Activated CD4-positive, alpha-beta T cell treated with anti-CD3 and anti-CD28 coated beads, Interleukin-10, Interleukin-2, amounts not matched to agents 100 ng/mL and 50 ng/mL, durations not matched to agents 16 hours and 8 hours (primary cell): ENCODE measurements at regions not wholly inside any gene's neighbourhood (a gene's known extent, or its start where the extent isn't known, plus 50 kb on each side); places are given as distances from the start of the nearest gene placed in this dataset.
"Not testable (repeated sequence)": the region's sequence is repeated elsewhere in the genome, so short reads cannot be mapped to it uniquely, and the experiment has no call there.

Experiments
- DNase-seq: peaks from one replicate; pipeline ENCODE4 v3.0.0-alpha.2; 2020

- DNase-seq, result peak; percentile 35
Measured at GRCh38 chr2:7436096-7436906, 519.1 kb downstream of the RNF144A start.

GRCh38 chr2:7437141-7437540 is 519.9 kb downstream of the RNF144A start:
- DNase-seq, result peak; percentile 74

- DNase-seq, result peak; percentile 83
Measured at GRCh38 chr2:7437716-7438632, 520.8 kb downstream of the RNF144A start.

DNA sequence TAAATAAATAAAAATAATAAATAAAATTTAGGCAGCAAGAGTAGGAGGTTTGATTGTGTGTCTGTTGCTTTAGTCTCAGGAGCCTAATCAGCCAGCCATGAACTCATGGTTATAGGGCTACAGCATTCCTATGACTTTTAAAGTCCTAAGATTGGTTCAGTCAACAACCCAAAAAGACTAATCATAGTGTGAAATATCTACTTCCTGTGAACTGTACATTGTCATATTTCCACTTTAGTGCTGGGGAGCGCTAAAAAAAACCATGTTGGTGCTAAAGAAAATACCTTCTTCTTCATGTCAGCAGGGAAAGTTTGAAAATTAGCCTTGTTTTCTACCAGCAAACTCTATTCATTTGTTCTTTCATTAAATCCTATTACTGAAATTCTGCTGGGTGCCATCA is 521.6 kb downstream of the RNF144A start:
- peak; percentile 47 for DNase-seq

DNA sequence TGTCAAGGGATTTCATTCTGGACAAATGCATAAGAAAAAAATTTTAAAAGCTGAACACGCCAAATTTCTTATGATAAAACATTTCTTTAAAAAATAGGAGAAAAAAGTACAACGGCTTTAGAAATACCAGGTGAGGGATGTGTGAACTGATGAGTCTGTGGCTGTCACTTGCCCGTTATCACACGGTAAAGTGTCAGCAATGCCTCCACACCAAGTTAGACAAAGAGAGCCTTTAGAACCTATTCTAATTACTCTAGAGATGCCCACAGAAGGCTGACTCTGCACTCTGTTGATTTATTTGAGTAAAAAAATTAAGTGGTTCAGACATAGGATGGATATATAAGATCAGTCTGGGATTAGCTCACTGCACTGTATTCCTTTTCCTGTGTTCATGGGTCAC is 523.8 kb downstream of the RNF144A start:
- DNase-seq, result no peak

DNA sequence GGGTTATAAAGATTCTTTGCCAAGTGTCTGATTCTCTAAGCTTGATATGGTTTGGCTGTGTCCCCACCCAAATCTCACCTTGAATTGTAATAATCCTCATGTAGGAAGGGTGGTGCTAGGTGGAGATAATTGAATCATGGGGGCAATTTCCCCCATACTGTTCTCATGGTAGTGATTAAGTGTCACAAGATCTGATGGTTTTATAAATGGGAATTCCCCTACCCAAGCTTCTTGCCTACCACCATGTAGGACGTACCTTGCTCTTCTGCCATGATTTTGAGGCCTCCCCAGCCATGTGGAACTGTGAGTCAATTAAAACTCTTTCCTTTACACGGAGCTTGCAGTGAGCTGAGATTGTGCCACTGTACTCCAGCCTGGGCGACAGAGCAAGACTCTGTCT is 524.6 kb downstream of the RNF144A start:
- DNase-seq, result not testable (repeated sequence)

DNA sequence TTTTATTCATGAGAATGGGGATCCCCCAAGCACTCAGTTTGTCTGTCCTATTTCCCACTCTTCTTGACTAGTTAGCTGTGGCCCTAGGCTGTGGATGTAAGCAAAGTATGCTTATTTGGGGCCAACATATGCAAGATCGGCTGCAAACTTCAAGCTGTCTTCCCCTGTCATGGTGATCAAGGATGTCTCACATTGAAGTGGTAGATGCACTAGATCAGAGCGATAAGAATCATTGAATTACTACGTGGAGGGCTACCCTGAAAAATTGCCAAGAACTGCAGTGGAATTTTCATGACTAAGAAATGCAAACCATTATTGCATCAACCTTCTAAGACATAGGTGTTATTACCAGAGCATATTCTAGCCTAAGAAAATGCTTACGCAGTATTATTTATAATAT is 527.4 kb downstream of the RNF144A start:
- peak; percentile 38 for DNase-seq

DNA sequence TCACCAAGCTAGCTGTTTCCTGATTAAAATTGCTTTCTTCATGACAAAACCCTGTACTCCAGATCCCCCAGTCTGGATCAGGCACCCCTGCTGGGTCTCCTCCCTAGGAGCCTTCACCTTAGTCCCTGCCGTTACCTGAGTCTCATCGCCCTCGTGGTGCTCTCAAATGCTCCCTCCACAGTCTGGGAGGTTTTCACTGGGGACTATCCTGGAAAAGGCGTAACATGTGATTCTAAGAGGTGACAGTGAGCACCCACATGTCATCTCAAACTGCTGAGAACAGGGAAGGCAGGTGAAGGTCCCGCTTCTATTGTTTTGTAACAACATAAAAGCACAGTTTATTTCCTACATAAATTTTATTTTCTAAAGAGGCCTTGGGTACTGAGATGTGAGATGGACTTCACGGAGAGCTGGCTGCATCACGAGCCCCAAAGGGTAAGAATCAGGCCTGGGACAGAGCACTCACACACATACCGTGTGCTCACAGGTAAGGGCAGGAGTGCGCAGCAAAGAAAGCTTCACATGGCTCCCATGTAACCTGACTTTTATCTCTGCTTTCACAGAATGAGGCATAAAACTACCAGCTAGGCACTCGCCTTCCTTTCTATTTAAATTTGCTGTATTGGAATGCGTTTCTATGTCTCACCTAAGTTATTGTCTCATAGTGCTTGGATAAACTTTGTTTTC is 531.5 kb downstream of the RNF144A start:
- no peak for DNase-seq

GRCh38 chr2:7449298-7449697 is 532.1 kb downstream of the RNF144A start:
- no peak for DNase-seq

DNA sequence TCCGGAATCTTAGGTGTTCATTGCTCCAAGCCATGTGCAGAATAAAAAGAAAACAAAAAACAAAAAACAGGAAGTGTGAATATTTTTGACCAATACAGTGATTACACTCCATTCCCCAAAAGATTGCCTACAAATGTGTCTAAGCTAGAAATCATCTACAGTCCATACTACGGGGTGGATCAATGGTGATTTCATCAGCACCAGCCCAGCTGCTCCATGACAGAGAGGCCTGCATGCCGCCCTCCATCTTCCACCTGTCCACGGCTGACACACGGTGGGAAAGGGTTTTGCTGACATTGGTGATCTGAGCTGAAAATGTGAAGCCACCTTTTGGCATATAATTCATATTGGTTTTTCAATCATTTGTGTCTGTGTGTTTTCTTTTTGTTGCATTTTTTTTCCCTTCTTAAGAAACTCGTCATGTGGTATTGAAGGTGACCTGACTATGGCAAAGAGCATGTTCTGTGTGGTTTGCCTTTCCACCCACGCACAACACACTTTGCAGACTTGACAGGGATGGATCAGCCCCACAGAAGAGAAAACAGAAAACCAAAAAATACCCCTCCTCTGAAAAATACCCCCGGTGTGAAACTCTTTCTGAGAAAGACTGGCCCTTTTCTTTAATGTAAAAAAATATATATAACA is 533.1 kb downstream of the RNF144A start:
- peak; percentile 76 for DNase-seq

- no peak for DNase-seq
Measured at GRCh38 chr2:7450833-7451190, 533.6 kb downstream of the RNF144A start.

DNA sequence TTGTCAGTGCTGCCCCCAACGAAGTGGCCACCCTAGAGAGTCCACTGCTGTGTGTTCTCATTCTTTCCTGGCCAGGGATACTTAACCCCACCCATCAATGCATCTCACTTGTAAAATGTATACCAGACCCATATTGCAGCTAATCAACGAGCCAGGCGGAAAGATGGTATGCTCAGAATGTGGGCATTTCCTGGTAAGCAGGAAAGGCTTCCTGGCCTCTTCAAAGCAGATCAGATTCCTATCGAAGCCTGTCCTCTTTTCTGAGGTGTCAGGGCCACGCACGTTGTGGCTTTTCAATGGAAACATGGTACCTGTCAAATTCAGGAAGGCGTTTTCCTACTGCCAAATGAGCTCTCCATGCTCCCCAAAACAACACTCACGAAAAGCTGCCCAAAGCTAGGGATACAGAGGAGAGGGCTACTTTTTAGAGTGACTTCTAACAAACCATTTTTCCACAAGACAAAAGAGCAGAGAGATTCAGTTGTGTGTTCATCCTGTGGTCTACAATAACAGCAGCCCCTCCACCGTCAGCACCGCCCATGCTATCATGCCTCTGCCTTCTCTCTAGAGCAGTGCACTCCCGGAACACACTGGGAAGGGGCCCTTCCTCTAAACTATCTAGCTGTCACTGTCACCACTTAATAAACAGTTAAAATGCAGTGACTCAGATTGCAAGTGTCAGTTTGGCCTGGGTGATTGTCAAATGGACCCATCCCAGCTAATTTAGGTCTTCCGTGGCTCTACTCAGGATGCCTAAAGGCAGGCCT is 535.1 kb downstream of the RNF144A start:
- DNase-seq, result peak; percentile 58

GRCh38 chr2:7454592-7454991 is 537.4 kb downstream of the RNF144A start:
- DNase-seq, result no peak

DNA sequence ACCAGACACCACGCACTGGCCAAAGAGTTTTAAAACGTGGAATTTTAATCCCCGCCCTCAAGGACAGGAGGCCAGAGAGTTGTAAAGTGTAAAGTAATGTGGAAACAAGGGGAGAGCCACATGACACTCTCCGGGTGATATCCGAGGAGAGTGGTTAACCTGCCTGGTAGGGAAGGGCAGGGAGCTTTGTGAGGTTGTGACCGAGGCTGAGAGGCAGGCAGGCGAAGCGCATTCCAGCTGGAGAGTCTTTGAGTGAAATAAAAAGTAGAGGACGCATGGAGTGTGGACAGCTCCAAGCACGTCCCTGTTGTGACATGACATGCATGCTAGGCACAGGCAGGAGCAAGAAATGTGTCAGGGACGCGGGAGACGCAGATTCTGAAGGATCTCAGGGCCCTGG is 539.5 kb downstream of the RNF144A start:
- no peak for DNase-seq

- no peak for DNase-seq
Measured at GRCh38 chr2:7458066-7458465, 540.9 kb downstream of the RNF144A start.

DNA sequence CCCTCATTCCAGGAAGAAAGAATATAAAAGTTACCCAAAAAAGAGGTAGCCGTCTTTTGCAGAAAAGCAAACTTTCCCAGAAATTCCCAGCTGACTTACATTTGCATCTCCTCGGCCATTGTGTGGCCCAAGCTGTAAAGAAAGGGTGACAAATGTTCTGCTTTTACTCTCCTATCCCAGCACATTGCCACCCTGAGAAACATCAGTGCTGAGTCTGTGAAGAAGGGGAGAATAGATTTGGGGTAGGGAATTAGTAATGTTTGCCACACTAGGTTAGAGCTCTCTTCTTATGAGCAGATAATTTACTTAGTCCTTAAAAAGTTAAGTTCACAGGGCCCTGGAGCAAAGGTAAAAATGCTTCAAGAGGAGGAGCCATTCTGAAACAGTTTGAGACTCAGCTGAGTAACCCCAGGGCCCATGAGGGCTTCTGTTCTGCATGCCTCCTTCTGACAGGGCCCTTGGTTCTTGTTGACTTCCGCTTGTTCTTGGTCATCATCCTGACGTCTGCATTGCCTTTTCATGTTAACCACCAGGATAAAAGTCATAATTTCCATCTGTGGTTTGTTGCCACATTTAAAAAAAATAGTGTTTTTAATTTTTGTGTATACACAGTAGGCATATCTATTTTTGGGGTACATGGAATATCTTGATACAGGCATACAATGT is 550.7 kb downstream of the RNF144A start:
- peak; percentile 77 for DNase-seq

- no peak for DNase-seq
Measured at GRCh38 chr2:7468448-7468828, 551.2 kb downstream of the RNF144A start.

DNA sequence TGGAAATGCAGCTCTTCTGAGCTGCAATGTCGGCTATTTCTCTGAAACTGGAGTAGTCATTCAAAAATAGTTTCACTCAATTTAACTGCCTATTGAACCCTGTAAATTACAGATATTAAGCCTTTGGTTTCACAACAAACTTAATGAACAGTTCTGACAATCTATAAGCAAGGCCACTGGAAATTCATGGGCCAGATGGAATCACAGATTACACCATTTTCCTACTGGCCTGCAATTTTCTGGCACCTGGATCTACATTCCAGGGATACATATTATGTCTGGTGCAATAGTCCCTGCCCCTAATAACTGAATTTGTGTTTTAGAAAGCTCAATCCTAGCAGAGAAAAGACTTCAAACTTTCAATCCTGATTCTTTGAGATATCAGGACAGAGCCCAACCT is 551.7 kb downstream of the RNF144A start:
- DNase-seq, result no peak

GRCh38 chr2:7471185-7471584 is 554.0 kb downstream of the RNF144A start:
- no peak for DNase-seq

GRCh38 chr2:7472465-7472864 is 555.3 kb downstream of the RNF144A start:
- DNase-seq, result no peak

GRCh38 chr2:7473135-7473771 is 556.0 kb downstream of the RNF144A start:
- DNase-seq, result peak; percentile 30
